Choroid plexus epithelial cell (primary cell): ENCODE measurements at regions not wholly inside any gene's neighbourhood (a gene's known extent, or its start where the extent isn't known, plus 50 kb on each side); places are given as distances from the start of the nearest gene placed in this dataset.

Experiments used
- DNase-seq: peaks from one replicate; pipeline ENCODE4 v3.0.0-alpha.2; 2010; ENCODE audit warnings: low read depth
- H3K4me3 ChIP-seq: 2 replicates; pipeline ENCODE4 v1.5.1; 2011; ENCODE audit warnings: low read depth, mild to moderate bottlenecking, control low read depth, low read length, moderate library complexity
- CTCF ChIP-seq: conservative IDR thresholded peaks from 2 replicates; pipeline ENCODE4 v1.5.1; 2011; ENCODE audit warnings: low read depth, mild to moderate bottlenecking, control low read depth, inconsistent platforms, low read length, moderate library complexity

- no peak overlapping the region for H3K4me3 ChIP-seq
- no peak for TF ChIP-seq CTCF
- no peak for DNase-seq
Observed at GRCh38 chr22:34296461-34296860, 376.2 kb upstream of the LARGE1 start.

GRCh38 chr22:34297536-34298120 lies 377.4 kb upstream of the LARGE1 start:
- no peak overlapping the region for H3K4me3 ChIP-seq
- TF ChIP-seq CTCF, result no peak
- no peak for DNase-seq

- H3K4me3 ChIP-seq, result no peak overlapping the region
- DNase-seq, result no peak
- TF ChIP-seq CTCF, result no peak
Observed at GRCh38 chr22:34299496-34299895, 379.2 kb upstream of the LARGE1 start.

GRCh38 chr22:34301569-34301968 lies 381.3 kb upstream of the LARGE1 start:
- no peak overlapping the region for H3K4me3 ChIP-seq
- TF ChIP-seq CTCF, result no peak
- no peak for DNase-seq

GRCh38 chr22:34303656-34304055 lies 383.4 kb upstream of the LARGE1 start:
- no peak for DNase-seq
- no peak overlapping the region for H3K4me3 ChIP-seq
- TF ChIP-seq CTCF, result no peak

GRCh38 chr22:34306361-34306760 lies 386.1 kb upstream of the LARGE1 start:
- H3K4me3 ChIP-seq, result no peak overlapping the region
- no peak for DNase-seq
- TF ChIP-seq CTCF, result no peak

GRCh38 chr22:34308101-34308500 lies 387.8 kb upstream of the LARGE1 start:
- no peak for DNase-seq
- no peak overlapping the region for H3K4me3 ChIP-seq
- no peak for TF ChIP-seq CTCF
